NB4 (cell line): ENCODE measurements at regions not wholly inside any gene's neighbourhood (a gene's known extent, or its start where the extent isn't known, plus 50 kb on each side); places are given as distances from the start of the nearest gene placed in this dataset.
"Not testable (repeated sequence)": the region's sequence is repeated elsewhere in the genome, so short reads cannot be mapped to it uniquely, and the experiment has no call there.

Experiments
- CTCF ChIP-seq: IDR thresholded peaks from one replicate; pipeline ENCODE4 v1.5.1; 2012; ENCODE audit warnings: low read depth, low read length
- POLR2A ChIP-seq: IDR thresholded peaks from 2 replicates; pipeline ENCODE4 v1.6.1; 2011; ENCODE audit warnings: mild to moderate bottlenecking; ENCODE audit not compliant: insufficient read length; ENCODE audit errors: extremely low read depth

GRCh38 chr5:118107246-118107645 lies 881.1 kb downstream of the DTWD2 start:
- not testable (repeated sequence) for TF ChIP-seq CTCF, POLR2A
